HepG2 (cell line): ENCODE measurements at regions not wholly inside any gene's neighbourhood (a gene's known extent, or its start where the extent isn't known, plus 50 kb on each side); places are given as distances from the start of the nearest gene placed in this dataset.

Source experiments
- ATAC-seq: fragments of 200-7000 bp; cut with Tn5 transposase; 3 replicates; pipeline ENCODE4 v1.9.1; 2020; ENCODE audit warnings: mild to moderate bottlenecking, moderate library complexity
- BruUV-seq: library from RNA; stranded (reverse); fragments of 400-500 nt; replicated peaks from 2 replicates; lab custom pipeline; 2021; lab: Mats Ljungman, UMichigan
- CTCF ChIA-PET: fragments of 300-600 bp; formaldehyde crosslinking; extraction: SDS; loops from one replicate; lab custom pipeline; 2021; ENCODE audit warnings: low total read pairs, inconsistent platforms, low intra/inter-chr PET ratio; lab: Yijun Ruan, JAX
- POLR2A ChIA-PET: fragments of 350-600 bp; sonication (Branson Sonifier 250); formaldehyde crosslinking; loops from one replicate; lab custom pipeline; 2020; ENCODE audit warnings: antibody characterized with exemption, inconsistent platforms; lab: Yijun Ruan, JAX
- DNase-seq: peaks from one replicate; pipeline ENCODE4 v3.0.0-alpha.2; 2015; ENCODE audit warnings: low spot score
- FAIRE-seq: peaks from 3 replicates; lab custom pipeline; 2011; peaks lifted over from hg19 to GRCh38; lab: Jason Lieb, UNC
- H2AFZ ChIP-seq: one replicate; pipeline ENCODE4 v1.6.1; 2011; ENCODE audit warnings: low read length, inconsistent platforms
- H3K27ac ChIP-seq: fragments of 300-600 bp; 3 replicates; pipeline ENCODE4 v1.8.0; 2011; ENCODE audit warnings: mixed run types, mild to moderate bottlenecking, mixed read lengths, low read length, inconsistent platforms; ENCODE audit not compliant: insufficient read depth; ENCODE audit errors: extremely low read length
- H3K27me3 ChIP-seq, 2 experiments: fragments of 200-600 bp in 1 of 2; 2 replicates in 1 of 2; 3 replicates in 1 of 2; pipeline versions ENCODE4 v1.6.0 to v1.8.0; 2011; ENCODE audit warnings: low read length in 2 of 2, mild to moderate bottlenecking in 2 of 2, moderate library complexity in 2 of 2, inconsistent platforms in 1 of 2; ENCODE audit not compliant: insufficient read depth in 2 of 2, control insufficient read depth in 1 of 2
- H3K36me3 ChIP-seq, 2 experiments: fragments of 200-600 bp in 1 of 2; replicated peaks in 1 of 2; 2 replicates in 1 of 2; 3 replicates in 1 of 2; pipeline versions ENCODE4 v1.5.1 to v1.8.0; 2011; ENCODE audit warnings: low read length in 2 of 2, inconsistent platforms in 1 of 2; ENCODE audit not compliant: insufficient read depth in 2 of 2, control insufficient read depth in 1 of 2
- H3K4me1 ChIP-seq: 2 replicates; pipeline ENCODE4 v1.5.1; 2012; ENCODE audit warnings: low read length, inconsistent platforms; ENCODE audit not compliant: insufficient read depth
- H3K4me2 ChIP-seq: 2 replicates; pipeline ENCODE4 v1.6.0; 2011; ENCODE audit warnings: low read depth, low read length, inconsistent platforms
- H3K4me3 ChIP-seq, 3 experiments: fragments of 200-600 bp in 1 of 3; sonication (generic), shearing (Covaris generic) in 1 of 3; replicated peaks in 1 of 3; 2 replicates each; pipeline ENCODE4 v1.5.1; 2011 to 2016; ENCODE audit warnings: low read length in 3 of 3, inconsistent platforms in 2 of 3, low read depth in 2 of 3, mild to moderate bottlenecking in 2 of 3, control low read depth in 1 of 3, mixed read lengths in 1 of 3; ENCODE audit not compliant: insufficient read depth in 1 of 3
- H3K79me2 ChIP-seq: one replicate; pipeline ENCODE4 v1.6.1; 2011; ENCODE audit warnings: low read length, inconsistent platforms; ENCODE audit not compliant: insufficient read depth
- H3K9ac ChIP-seq: 2 replicates; pipeline ENCODE4 v1.6.0; 2011; ENCODE audit warnings: mild to moderate bottlenecking, low read depth, low read length, inconsistent platforms; ENCODE audit not compliant: insufficient read depth
- H3K9me3 ChIP-seq: 2 replicates; pipeline ENCODE4 v1.5.1; 2012; ENCODE audit warnings: mild to moderate bottlenecking, low read length
- H4K20me1 ChIP-seq: 2 replicates; pipeline ENCODE4 v1.6.0; 2011; ENCODE audit warnings: inconsistent platforms, mild to moderate bottlenecking, low read length, moderate library complexity; ENCODE audit not compliant: insufficient read depth
- DNMT1 ChIP-seq: sonication (generic); formaldehyde crosslinking; IDR thresholded peaks from 2 replicates; pipeline ENCODE4 v1.5.1; 2020; ENCODE audit warnings: mild to moderate bottlenecking, missing genetic modification reagents
- HDAC2 ChIP-seq: sonication (generic); formaldehyde crosslinking; IDR thresholded peaks from 2 replicates; pipeline ENCODE4 v1.4.0; 2020; ENCODE audit warnings: missing genetic modification reagents
- HNF4G ChIP-seq, 2 experiments: sonication (generic) in 1 of 2; formaldehyde crosslinking in 1 of 2; IDR thresholded peaks; 2 replicates each; pipeline versions ENCODE4 v1.4.0 to v1.6.1; 2011 to 2020; ENCODE audit warnings: borderline replicate concordance in 2 of 2, low read depth in 2 of 2, mild to moderate bottlenecking in 2 of 2, low read length in 1 of 2, missing genetic modification reagents in 1 of 2, moderate library complexity in 1 of 2
- JUNB ChIP-seq: sonication (generic); formaldehyde crosslinking; IDR thresholded peaks from 2 replicates; pipeline ENCODE4 v1.8.0; 2022; ENCODE audit warnings: missing genetic modification reagents, mild to moderate bottlenecking, borderline replicate concordance
- KAT2B ChIP-seq: fragments of 150-350 bp; IDR thresholded peaks from 2 replicates; pipeline ENCODE4 v1.6.1; 2014; ENCODE audit warnings: low read depth, low read length, borderline replicate concordance
- MED13 ChIP-seq: sonication (generic); formaldehyde crosslinking; IDR thresholded peaks from 2 replicates; pipeline ENCODE4 v1.5.0; 2020; ENCODE audit warnings: missing genetic modification reagents
- TEAD3 ChIP-seq: optimal IDR thresholded peaks from 2 replicates; pipeline ENCODE3; 2016; ENCODE audit warnings: borderline replicate concordance
- ZNF256 ChIP-seq: sonication (generic); formaldehyde crosslinking; conservative IDR thresholded peaks from 2 replicates; pipeline ENCODE4 v1.4.0; 2020; ENCODE audit warnings: missing genetic modification reagents
- ZNF343 ChIP-seq: sonication (generic); formaldehyde crosslinking; IDR thresholded peaks from 2 replicates; pipeline ENCODE4 v1.4.0; 2020; ENCODE audit warnings: mild to moderate bottlenecking, missing genetic modification reagents
- ZSCAN21 ChIP-seq: sonication (generic); formaldehyde crosslinking; IDR thresholded peaks from 2 replicates; pipeline ENCODE4 v1.8.0; 2022; ENCODE audit warnings: mild to moderate bottlenecking, missing genetic modification reagents, moderate library complexity, borderline replicate concordance
- in situ Hi-C: cut with HindIII; loops from 2 replicates; pipeline ENCODE4 v1.10.0; 2017; ENCODE audit warnings: low pct_unique_long_range_greater_than_20kb; ENCODE audit not compliant: extremely low pct_ligation_motif_present
- intact Hi-C: fragments of 100-400 bp; cut with micrococcal nuclease; formaldehyde crosslinking; loops from one replicate; pipeline ENCODE4 v1.10.0; 2022; ENCODE audit not compliant: unreplicated experiment
- TF ChIP-seq, protein P1 (sequence below): sonication (generic); formaldehyde crosslinking; IDR thresholded peaks from 2 replicates; pipeline ENCODE4 v1.4.0; 2020; ENCODE audit warnings: missing genetic modification reagents
- TF ChIP-seq, protein P2 (sequence below): sonication (generic); formaldehyde crosslinking; IDR thresholded peaks from 2 replicates; pipeline ENCODE4 v1.4.0; 2020; ENCODE audit warnings: mild to moderate bottlenecking, low read depth, missing genetic modification reagents
- TF ChIP-seq, protein P3 (sequence below): sonication (generic); formaldehyde crosslinking; IDR thresholded peaks from 2 replicates; pipeline ENCODE4 v1.8.1; 2023; ENCODE audit warnings: mild to moderate bottlenecking, missing genetic modification reagents
- TF ChIP-seq, protein P4 (sequence below): sonication (generic); formaldehyde crosslinking; IDR thresholded peaks from 2 replicates; pipeline ENCODE4 v1.4.0; 2020; ENCODE audit warnings: missing genetic modification reagents; ENCODE audit errors: not compliant biosample characterization

DNA sequence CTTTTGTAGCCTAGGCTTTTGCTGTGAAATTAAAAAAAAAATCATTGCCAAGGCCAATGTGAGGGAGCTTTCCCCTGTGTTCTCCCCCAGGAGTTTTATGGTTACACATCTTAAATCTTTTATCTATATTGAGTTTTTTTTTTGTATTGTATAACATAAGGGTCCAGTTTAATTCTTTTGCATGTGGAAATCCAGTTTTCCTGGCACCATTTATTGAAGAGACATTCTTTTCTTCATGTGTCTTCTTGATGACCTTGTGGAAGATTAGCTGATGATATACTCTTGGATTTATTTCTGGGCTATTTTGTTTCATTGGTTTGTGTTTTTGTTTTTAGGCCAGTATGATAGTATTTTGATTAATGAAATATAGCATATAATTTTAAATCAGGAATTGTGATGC lies 225.0 kb downstream of the ADAM29 start:
- POLR2A ChIA-PET, result no interaction called here
- ATAC-seq, result no peak
- no peak overlapping the region for H2AFZ ChIP-seq
- no peak overlapping the region for H3K27ac ChIP-seq
- H3K27me3 ChIP-seq, result no peaks in the 10 kb centered on the region
- TF ChIP-seq, protein P1, sequence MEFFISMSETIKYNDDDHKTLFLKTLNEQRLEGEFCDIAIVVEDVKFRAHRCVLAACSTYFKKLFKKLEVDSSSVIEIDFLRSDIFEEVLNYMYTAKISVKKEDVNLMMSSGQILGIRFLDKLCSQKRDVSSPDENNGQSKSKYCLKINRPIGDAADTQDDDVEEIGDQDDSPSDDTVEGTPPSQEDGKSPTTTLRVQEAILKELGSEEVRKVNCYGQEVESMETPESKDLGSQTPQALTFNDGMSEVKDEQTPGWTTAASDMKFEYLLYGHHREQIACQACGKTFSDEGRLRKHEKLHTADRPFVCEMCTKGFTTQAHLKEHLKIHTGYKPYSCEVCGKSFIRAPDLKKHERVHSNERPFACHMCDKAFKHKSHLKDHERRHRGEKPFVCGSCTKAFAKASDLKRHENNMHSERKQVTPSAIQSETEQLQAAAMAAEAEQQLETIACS, result no peak
- TF ChIP-seq ZNF256 (CRISPR knock-in tag), result no peak
- TF ChIP-seq, protein P2, sequence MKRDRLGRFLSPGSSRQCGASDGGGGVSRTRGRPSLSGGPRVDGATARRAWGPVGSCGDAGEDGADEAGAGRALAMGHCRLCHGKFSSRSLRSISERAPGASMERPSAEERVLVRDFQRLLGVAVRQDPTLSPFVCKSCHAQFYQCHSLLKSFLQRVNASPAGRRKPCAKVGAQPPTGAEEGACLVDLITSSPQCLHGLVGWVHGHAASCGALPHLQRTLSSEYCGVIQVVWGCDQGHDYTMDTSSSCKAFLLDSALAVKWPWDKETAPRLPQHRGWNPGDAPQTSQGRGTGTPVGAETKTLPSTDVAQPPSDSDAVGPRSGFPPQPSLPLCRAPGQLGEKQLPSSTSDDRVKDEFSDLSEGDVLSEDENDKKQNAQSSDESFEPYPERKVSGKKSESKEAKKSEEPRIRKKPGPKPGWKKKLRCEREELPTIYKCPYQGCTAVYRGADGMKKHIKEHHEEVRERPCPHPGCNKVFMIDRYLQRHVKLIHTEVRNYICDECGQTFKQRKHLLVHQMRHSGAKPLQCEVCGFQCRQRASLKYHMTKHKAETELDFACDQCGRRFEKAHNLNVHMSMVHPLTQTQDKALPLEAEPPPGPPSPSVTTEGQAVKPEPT (CRISPR knock-in tag), result no peak
- TF ChIP-seq DNMT1 (CRISPR knock-in tag), result no peak
- TF ChIP-seq, protein P3, sequence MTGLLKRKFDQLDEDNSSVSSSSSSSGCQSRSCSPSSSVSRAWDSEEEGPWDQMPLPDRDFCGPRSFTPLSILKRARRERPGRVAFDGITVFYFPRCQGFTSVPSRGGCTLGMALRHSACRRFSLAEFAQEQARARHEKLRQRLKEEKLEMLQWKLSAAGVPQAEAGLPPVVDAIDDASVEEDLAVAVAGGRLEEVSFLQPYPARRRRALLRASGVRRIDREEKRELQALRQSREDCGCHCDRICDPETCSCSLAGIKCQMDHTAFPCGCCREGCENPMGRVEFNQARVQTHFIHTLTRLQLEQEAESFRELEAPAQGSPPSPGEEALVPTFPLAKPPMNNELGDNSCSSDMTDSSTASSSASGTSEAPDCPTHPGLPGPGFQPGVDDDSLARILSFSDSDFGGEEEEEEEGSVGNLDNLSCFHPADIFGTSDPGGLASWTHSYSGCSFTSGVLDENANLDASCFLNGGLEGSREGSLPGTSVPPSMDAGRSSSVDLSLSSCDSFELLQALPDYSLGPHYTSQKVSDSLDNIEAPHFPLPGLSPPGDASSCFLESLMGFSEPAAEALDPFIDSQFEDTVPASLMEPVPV (CRISPR knock-in tag), result no peak
- no peak for TF ChIP-seq HDAC2
- no peak for TF ChIP-seq HNF4G (IDR thresholded peaks at IDR 0.05; ENCODE audit: borderline replicate concordance, low read depth, low read length)
- no peak for TF ChIP-seq HNF4G (CRISPR knock-in tag; IDR thresholded peaks at IDR 0.05; ENCODE audit: borderline replicate concordance, low read depth)
- TF ChIP-seq MED13 (CRISPR knock-in tag), result no peak
- TF ChIP-seq KAT2B, result no peak
- TF ChIP-seq, protein P4, sequence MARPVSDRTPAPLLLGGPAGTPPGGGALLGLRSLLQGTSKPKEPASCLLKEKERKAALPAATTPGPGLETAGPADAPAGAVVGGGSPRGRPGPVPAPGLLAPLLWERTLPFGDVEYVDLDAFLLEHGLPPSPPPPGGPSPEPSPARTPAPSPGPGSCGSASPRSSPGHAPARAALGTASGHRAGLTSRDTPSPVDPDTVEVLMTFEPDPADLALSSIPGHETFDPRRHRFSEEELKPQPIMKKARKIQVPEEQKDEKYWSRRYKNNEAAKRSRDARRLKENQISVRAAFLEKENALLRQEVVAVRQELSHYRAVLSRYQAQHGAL (CRISPR knock-in tag), result no peak
- TF ChIP-seq TEAD3 (CRISPR knock-in tag), result no peak
- no peak for TF ChIP-seq ZSCAN21 (CRISPR knock-in tag)
- no peak for TF ChIP-seq ZNF343 (CRISPR knock-in tag)
- no peak for TF ChIP-seq JUNB (CRISPR knock-in tag)
- TF ChIP-seq, all 625 proteins: peak for 0
- FAIRE-seq, result no peak
- Histone ChIP-seq H3K9me3 (peaks cover 79% of the 10 kb centered on the region), H4K20me1 (no peaks in the 10 kb centered on the region), H3K36me3 (no peaks in the 10 kb centered on the region), H3K4me2 (no peak overlapping the region), H3K9ac (no peak overlapping the region), H3K4me1 (no peaks in the 10 kb centered on the region), H3K79me2 (no peaks in the 10 kb centered on the region), H3K4me3 (no peak overlapping the region)
- CTCF ChIA-PET, result no interaction called here
- intact Hi-C loops, result no loop called here
- no TSS peak for BruUV-seq
- no peak for DNase-seq
- in situ Hi-C loops, result no loop called here
